ENCODE measurements at regions not wholly inside any gene's neighbourhood (a gene's known extent, or its start where the extent isn't known, plus 50 kb on each side); places are given as distances from the start of the nearest gene placed in this dataset.

GRCh38 chr4:123667496-123667895 lies 270.9 kb downstream of the SPRY1 start (continued):
- no peak for TF ChIP-seq STAT6 (CRISPR knock-in tag; conservative IDR thresholded peaks at IDR 0.05; ENCODE audit: low read depth)
- TF ChIP-seq MXD4 (CRISPR knock-in tag; IDR thresholded peaks at IDR 0.05; ENCODE audit: borderline replicate concordance), result no peak
- TF ChIP-seq, protein P1, sequence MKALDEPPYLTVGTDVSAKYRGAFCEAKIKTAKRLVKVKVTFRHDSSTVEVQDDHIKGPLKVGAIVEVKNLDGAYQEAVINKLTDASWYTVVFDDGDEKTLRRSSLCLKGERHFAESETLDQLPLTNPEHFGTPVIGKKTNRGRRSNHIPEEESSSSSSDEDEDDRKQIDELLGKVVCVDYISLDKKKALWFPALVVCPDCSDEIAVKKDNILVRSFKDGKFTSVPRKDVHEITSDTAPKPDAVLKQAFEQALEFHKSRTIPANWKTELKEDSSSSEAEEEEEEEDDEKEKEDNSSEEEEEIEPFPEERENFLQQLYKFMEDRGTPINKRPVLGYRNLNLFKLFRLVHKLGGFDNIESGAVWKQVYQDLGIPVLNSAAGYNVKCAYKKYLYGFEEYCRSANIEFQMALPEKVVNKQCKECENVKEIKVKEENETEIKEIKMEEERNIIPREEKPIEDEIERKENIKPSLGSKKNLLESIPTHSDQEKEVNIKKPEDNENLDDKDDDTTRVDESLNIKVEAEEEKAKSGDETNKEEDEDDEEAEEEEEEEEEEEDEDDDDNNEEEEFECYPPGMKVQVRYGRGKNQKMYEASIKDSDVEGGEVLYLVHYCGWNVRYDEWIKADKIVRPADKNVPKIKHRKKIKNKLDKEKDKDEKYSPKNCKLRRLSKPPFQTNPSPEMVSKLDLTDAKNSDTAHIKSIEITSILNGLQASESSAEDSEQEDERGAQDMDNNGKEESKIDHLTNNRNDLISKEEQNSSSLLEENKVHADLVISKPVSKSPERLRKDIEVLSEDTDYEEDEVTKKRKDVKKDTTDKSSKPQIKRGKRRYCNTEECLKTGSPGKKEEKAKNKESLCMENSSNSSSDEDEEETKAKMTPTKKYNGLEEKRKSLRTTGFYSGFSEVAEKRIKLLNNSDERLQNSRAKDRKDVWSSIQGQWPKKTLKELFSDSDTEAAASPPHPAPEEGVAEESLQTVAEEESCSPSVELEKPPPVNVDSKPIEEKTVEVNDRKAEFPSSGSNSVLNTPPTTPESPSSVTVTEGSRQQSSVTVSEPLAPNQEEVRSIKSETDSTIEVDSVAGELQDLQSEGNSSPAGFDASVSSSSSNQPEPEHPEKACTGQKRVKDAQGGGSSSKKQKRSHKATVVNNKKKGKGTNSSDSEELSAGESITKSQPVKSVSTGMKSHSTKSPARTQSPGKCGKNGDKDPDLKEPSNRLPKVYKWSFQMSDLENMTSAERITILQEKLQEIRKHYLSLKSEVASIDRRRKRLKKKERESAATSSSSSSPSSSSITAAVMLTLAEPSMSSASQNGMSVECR (CRISPR knock-in tag; IDR thresholded peaks at IDR 0.05; ENCODE audit: borderline replicate concordance), result no peak
- no peak for TF ChIP-seq ZNF416 (CRISPR knock-in tag; IDR thresholded peaks at IDR 0.05)
- no peak for TF ChIP-seq E2F1 (CRISPR knock-in tag; IDR thresholded peaks at IDR 0.05)
- no peak for TF ChIP-seq NFYB (CRISPR knock-in tag; conservative IDR thresholded peaks at IDR 0.05; ENCODE audit: low read depth)
- no peak for TF ChIP-seq TCF7 (CRISPR knock-in tag; IDR thresholded peaks at IDR 0.05; ENCODE audit: low read depth)
- no peak for TF ChIP-seq OVOL2 (CRISPR knock-in tag; IDR thresholded peaks at IDR 0.05; ENCODE audit: borderline replicate concordance)

DNA sequence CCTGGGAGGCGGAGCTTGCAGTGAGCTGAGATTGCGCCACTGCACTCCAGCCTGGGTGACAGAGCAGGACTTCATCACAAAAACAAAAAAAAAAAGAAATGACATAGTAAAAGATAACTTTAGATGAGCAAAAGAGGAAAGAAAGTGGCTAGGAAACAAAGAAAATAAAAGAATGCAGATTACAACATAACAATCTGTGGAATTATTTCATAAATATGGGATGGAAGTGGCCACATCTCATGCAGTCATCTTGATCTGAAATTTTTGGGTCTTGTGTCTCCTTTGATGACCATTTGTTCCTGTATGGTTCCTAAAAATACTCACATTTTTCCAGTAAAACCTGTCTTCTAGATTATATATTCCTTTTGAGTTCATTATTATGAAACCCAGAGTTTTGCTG lies 271.4 kb downstream of the SPRY1 start:
- no peaks in the 10 kb centered on the region for H3K27me3 Mint-ChIP-seq (ENCODE audit: low read depth)
- ChIA-PET POLR2A (no interaction called here), CTCF (no interaction called here)
- DNase-seq (ENCODE audit: low spot score), result no peak
- H3K4me3 Mint-ChIP-seq, result no peak overlapping the region
- ATAC-seq, result no peak
- no peak for TF ChIP-seq ATF3 (CRISPR knock-in tag; conservative IDR thresholded peaks at IDR 0.05)
- no peaks in the 10 kb centered on the region for H3K4me1 Mint-ChIP-seq
- H3K27ac Mint-ChIP-seq, result no peak overlapping the region
- peaks cover 29% of the 10 kb centered on the region for H3K9me3 Mint-ChIP-seq
- peaks cover 13% of the 10 kb centered on the region for H3K36me3 Mint-ChIP-seq

- DNase-seq (ENCODE audit: low spot score), result no peak
- Mint-ChIP-seq H3K4me1 (peaks cover 13% of the 10 kb centered on the region), H3K27me3 (ENCODE audit: low read depth) (no peaks in the 10 kb centered on the region), H3K27ac (no peak overlapping the region), H3K4me3 (no peak overlapping the region), H3K9me3 (peaks cover 16% of the 10 kb centered on the region), H3K36me3 (peaks cover 2% of the 10 kb centered on the region)
- ATAC-seq, result no peak
- CTCF ChIA-PET, result interaction anchor here (0.9 kb wide), 1 partner anchor 107 kb away, joined by 3 read pairs; no protein-coding TSS in a partner anchor
- POLR2A ChIA-PET, result no interaction called here
- no peak for TF ChIP-seq NR3C1 (CRISPR knock-in tag; conservative IDR thresholded peaks at IDR 0.05; ENCODE audit: low read depth)
- TF ChIP-seq ZNF317 (CRISPR knock-in tag; IDR thresholded peaks at IDR 0.05; ENCODE audit: borderline replicate concordance, low read depth), result no peak
- TF ChIP-seq, protein P2, sequence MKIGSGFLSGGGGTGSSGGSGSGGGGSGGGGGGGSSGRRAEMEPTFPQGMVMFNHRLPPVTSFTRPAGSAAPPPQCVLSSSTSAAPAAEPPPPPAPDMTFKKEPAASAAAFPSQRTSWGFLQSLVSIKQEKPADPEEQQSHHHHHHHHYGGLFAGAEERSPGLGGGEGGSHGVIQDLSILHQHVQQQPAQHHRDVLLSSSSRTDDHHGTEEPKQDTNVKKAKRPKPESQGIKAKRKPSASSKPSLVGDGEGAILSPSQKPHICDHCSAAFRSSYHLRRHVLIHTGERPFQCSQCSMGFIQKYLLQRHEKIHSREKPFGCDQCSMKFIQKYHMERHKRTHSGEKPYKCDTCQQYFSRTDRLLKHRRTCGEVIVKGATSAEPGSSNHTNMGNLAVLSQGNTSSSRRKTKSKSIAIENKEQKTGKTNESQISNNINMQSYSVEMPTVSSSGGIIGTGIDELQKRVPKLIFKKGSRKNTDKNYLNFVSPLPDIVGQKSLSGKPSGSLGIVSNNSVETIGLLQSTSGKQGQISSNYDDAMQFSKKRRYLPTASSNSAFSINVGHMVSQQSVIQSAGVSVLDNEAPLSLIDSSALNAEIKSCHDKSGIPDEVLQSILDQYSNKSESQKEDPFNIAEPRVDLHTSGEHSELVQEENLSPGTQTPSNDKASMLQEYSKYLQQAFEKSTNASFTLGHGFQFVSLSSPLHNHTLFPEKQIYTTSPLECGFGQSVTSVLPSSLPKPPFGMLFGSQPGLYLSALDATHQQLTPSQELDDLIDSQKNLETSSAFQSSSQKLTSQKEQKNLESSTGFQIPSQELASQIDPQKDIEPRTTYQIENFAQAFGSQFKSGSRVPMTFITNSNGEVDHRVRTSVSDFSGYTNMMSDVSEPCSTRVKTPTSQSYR (CRISPR knock-in tag; IDR thresholded peaks at IDR 0.05), result no peak
- no peak for TF ChIP-seq ZNF425 (CRISPR knock-in tag; conservative IDR thresholded peaks at IDR 0.05)
- TF ChIP-seq, protein P3, sequence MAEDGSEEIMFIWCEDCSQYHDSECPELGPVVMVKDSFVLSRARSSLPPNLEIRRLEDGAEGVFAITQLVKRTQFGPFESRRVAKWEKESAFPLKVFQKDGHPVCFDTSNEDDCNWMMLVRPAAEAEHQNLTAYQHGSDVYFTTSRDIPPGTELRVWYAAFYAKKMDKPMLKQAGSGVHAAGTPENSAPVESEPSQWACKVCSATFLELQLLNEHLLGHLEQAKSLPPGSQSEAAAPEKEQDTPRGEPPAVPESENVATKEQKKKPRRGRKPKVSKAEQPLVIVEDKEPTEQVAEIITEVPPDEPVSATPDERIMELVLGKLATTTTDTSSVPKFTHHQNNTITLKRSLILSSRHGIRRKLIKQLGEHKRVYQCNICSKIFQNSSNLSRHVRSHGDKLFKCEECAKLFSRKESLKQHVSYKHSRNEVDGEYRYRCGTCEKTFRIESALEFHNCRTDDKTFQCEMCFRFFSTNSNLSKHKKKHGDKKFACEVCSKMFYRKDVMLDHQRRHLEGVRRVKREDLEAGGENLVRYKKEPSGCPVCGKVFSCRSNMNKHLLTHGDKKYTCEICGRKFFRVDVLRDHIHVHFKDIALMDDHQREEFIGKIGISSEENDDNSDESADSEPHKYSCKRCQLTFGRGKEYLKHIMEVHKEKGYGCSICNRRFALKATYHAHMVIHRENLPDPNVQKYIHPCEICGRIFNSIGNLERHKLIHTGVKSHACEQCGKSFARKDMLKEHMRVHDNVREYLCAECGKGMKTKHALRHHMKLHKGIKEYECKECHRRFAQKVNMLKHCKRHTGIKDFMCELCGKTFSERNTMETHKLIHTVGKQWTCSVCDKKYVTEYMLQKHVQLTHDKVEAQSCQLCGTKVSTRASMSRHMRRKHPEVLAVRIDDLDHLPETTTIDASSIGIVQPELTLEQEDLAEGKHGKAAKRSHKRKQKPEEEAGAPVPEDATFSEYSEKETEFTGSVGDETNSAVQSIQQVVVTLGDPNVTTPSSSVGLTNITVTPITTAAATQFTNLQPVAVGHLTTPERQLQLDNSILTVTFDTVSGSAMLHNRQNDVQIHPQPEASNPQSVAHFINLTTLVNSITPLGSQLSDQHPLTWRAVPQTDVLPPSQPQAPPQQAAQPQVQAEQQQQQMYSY (CRISPR knock-in tag; IDR thresholded peaks at IDR 0.05), result no peak
Observed at GRCh38 chr4:123671636-123672404, 275.2 kb downstream of the SPRY1 start.

Data from WTC11 (cell line).